K562 (cell line): ENCODE measurements at regions not wholly inside any gene's neighbourhood (a gene's known extent, or its start where the extent isn't known, plus 50 kb on each side); places are given as distances from the start of the nearest gene placed in this dataset.

ENCODE experiments used
- ATAC-seq: fragments of 200-7000 bp; cut with Tn5 transposase; 3 replicates; pipeline ENCODE4 v1.9.1; 2020; ENCODE audit warnings: moderate library complexity
- BruUV-seq: library from RNA; stranded (reverse); fragments of 400-500 nt; replicated peaks from 2 replicates; lab custom pipeline; 2021; lab: Mats Ljungman, UMichigan
- CTCF ChIA-PET: fragments of 300-600 bp; formaldehyde crosslinking; extraction: SDS; loops from one replicate; lab custom pipeline; 2021; ENCODE audit warnings: low intra/inter-chr PET ratio; lab: Yijun Ruan, JAX
- POLR2A ChIA-PET: fragments of 300-600, 350-650 bp; sonication (Branson Sonifier 250); formaldehyde crosslinking; extraction: SDS; loops from one replicate; lab custom pipeline; 2021; ENCODE audit warnings: antibody characterized with exemption, inconsistent platforms; lab: Yijun Ruan, JAX
- DNase-seq, 4 experiments: peaks; one replicate each; pipeline versions ENCODE4 v3.0.0 to v3.0.0-alpha.2; 2011 to 2018; ENCODE audit warnings: low spot score in 3 of 4, mixed read lengths in 3 of 4; ENCODE audit errors: extremely low read depth in 1 of 4
- FAIRE-seq: peaks from 2 replicates; lab custom pipeline; 2011; peaks lifted over from hg19 to GRCh38; lab: Jason Lieb, UNC
- H2AFZ ChIP-seq: 2 replicates; pipeline ENCODE4 v1.6.0; 2011; ENCODE audit warnings: low read depth, low read length, control low read depth, inconsistent platforms
- H3K27ac ChIP-seq: fragments of 200-600 bp; 3 replicates; pipeline ENCODE4 v1.8.0; 2011; ENCODE audit warnings: low read depth, mild to moderate bottlenecking, control low read depth, inconsistent platforms, low read length, moderate library complexity, mixed read lengths; ENCODE audit errors: extremely low read depth
- H3K27me3 ChIP-seq, 2 experiments: fragments of 300-600 bp in 1 of 2; 2 replicates in 1 of 2; 3 replicates in 1 of 2; pipeline versions ENCODE4 v1.6.0 to v1.8.0; 2011; ENCODE audit warnings: inconsistent platforms in 2 of 2, low read length in 2 of 2, mild to moderate bottlenecking in 1 of 2, mixed read lengths in 1 of 2, moderate library complexity in 1 of 2; ENCODE audit not compliant: control insufficient read depth in 2 of 2, insufficient read depth in 2 of 2
- H3K36me3 ChIP-seq: fragments of 300-600 bp; 3 replicates; pipeline ENCODE4 v1.8.0; 2011; ENCODE audit warnings: mild to moderate bottlenecking, low read length, inconsistent platforms; ENCODE audit not compliant: control insufficient read depth, insufficient read depth
- H3K4me1 ChIP-seq, 2 experiments: fragments of 200-600 bp in 1 of 2; replicated peaks in 1 of 2; 2 replicates in 1 of 2; 3 replicates in 1 of 2; pipeline versions ENCODE4 v1.5.1 to v1.8.0; 2011; ENCODE audit warnings: inconsistent platforms in 2 of 2, low read length in 2 of 2, mild to moderate bottlenecking in 1 of 2, mixed read lengths in 1 of 2, moderate library complexity in 1 of 2; ENCODE audit not compliant: control insufficient read depth in 2 of 2, insufficient read depth in 2 of 2
- H3K4me2 ChIP-seq: 2 replicates; pipeline ENCODE4 v1.6.1; 2011; ENCODE audit warnings: low read length, control low read depth, inconsistent platforms, mixed read lengths; ENCODE audit not compliant: insufficient read depth
- H3K4me3 ChIP-seq: fragments of 200-600 bp; sonication (generic), shearing (Covaris generic); 2 replicates; pipeline ENCODE4 v1.5.1; 2016; ENCODE audit warnings: control low read depth, inconsistent platforms
- H3K79me2 ChIP-seq: fragments of 200-600 bp; 3 replicates; pipeline ENCODE4 v1.8.0; 2011; ENCODE audit warnings: low read length, inconsistent platforms; ENCODE audit not compliant: control insufficient read depth, insufficient read depth
- H3K9ac ChIP-seq, 2 experiments: 2 replicates each; pipeline versions ENCODE4 v1.6.0 to v1.6.1; 2011; ENCODE audit warnings: low read depth in 2 of 2, low read length in 2 of 2, control low read depth in 1 of 2, inconsistent platforms in 1 of 2, mild to moderate bottlenecking in 1 of 2, mixed read lengths in 1 of 2; ENCODE audit not compliant: insufficient read depth in 1 of 2
- H3K9me1 ChIP-seq: one replicate; pipeline ENCODE4 v1.6.0; 2011; ENCODE audit warnings: inconsistent platforms, mild to moderate bottlenecking, low read length, moderate library complexity; ENCODE audit not compliant: control insufficient read depth, insufficient read depth
- H3K9me3 ChIP-seq: replicated peaks from 2 replicates; pipeline ENCODE4 v1.5.1; 2011; ENCODE audit warnings: low read depth, low read length, inconsistent platforms; ENCODE audit not compliant: control insufficient read depth, insufficient read depth
- H4K20me1 ChIP-seq: replicated peaks from 2 replicates; pipeline ENCODE4 v1.6.1; 2011; ENCODE audit warnings: low read length, inconsistent platforms, mixed read lengths; ENCODE audit not compliant: control insufficient read depth, insufficient read depth
- ELF1 ChIP-seq: fragments of 200-800 bp; sonication (Bioruptor generic); IDR thresholded peaks from 2 replicates; pipeline ENCODE4 v1.6.1; 2016; ENCODE audit warnings: missing genetic modification characterization, missing compliant biosample characterization
- ELF2 ChIP-seq: fragments of 250-450 bp; sonication (Bioruptor Pico); IDR thresholded peaks from 2 replicates; pipeline ENCODE4 v1.5.0; 2021; ENCODE audit warnings: mild to moderate bottlenecking
- LCOR ChIP-seq: sonication (generic); formaldehyde crosslinking; IDR thresholded peaks from 2 replicates; pipeline ENCODE4 v1.8.0; 2022; ENCODE audit warnings: mild to moderate bottlenecking, missing genetic modification reagents
- SIN3A ChIP-seq, 2 experiments: fragments of 150-350 bp in 1 of 2; IDR thresholded peaks; 2 replicates each; pipeline ENCODE4 v1.6.1; 2011 to 2016; ENCODE audit warnings: borderline replicate concordance in 2 of 2, low read depth in 2 of 2, low read length in 2 of 2, mild to moderate bottlenecking in 2 of 2, moderate library complexity in 2 of 2; ENCODE audit not compliant: control insufficient read depth in 1 of 2
- ZFP36 ChIP-seq: fragments of 150-350 bp; IDR thresholded peaks from 2 replicates; pipeline ENCODE4 v1.6.1; 2018; ENCODE audit warnings: low read length, low read depth; ENCODE audit not compliant: partially characterized antibody
- WGBS: fragments of 100-300 bp; shearing (Covaris generic); methylation state at CpG from one replicate; pipeline ENCODE4 v1.1.6; 2016; ENCODE audit warnings: low coverage, mixed read lengths; ENCODE audit not compliant: insufficient coverage; ENCODE audit errors: missing lambda C conversion rate; 5-methylcytosine and 5-hydroxymethylcytosine counted together
- in situ Hi-C: fragments of 300-500 bp; cut with MboI; formaldehyde crosslinking; loops from 4 replicates; pipeline ENCODE4 v1.15.0; 2018; ENCODE audit warnings: inconsistent platforms, mixed read lengths
- intact Hi-C: fragments of 100-400 bp; cut with micrococcal nuclease; formaldehyde crosslinking; loops from 2 replicates; pipeline ENCODE4 v1.14.2; 2022
- TF ChIP-seq, protein P1 (sequence below): IDR thresholded peaks from 2 replicates; pipeline ENCODE4 v1.6.1; 2011; ENCODE audit warnings: borderline replicate concordance, low read depth, mild to moderate bottlenecking, moderate library complexity, low read length; ENCODE audit not compliant: insufficient read depth, poor library complexity, severe bottlenecking
- TF ChIP-seq, protein P2 (sequence below): fragments of 250-450 bp; sonication (Bioruptor Pico); IDR thresholded peaks from 2 replicates; pipeline ENCODE4 v1.4.0; 2020; ENCODE audit warnings: mild to moderate bottlenecking, moderate library complexity
- TF ChIP-seq, protein P3 (sequence below), 2 experiments: fragments of 150-350 bp in 1 of 2; IDR thresholded peaks; 2 replicates each; pipeline ENCODE4 v1.6.1; 2012 to 2016; ENCODE audit warnings: low read depth in 2 of 2, low read length in 2 of 2, mild to moderate bottlenecking in 1 of 2, moderate library complexity in 1 of 2

DNA sequence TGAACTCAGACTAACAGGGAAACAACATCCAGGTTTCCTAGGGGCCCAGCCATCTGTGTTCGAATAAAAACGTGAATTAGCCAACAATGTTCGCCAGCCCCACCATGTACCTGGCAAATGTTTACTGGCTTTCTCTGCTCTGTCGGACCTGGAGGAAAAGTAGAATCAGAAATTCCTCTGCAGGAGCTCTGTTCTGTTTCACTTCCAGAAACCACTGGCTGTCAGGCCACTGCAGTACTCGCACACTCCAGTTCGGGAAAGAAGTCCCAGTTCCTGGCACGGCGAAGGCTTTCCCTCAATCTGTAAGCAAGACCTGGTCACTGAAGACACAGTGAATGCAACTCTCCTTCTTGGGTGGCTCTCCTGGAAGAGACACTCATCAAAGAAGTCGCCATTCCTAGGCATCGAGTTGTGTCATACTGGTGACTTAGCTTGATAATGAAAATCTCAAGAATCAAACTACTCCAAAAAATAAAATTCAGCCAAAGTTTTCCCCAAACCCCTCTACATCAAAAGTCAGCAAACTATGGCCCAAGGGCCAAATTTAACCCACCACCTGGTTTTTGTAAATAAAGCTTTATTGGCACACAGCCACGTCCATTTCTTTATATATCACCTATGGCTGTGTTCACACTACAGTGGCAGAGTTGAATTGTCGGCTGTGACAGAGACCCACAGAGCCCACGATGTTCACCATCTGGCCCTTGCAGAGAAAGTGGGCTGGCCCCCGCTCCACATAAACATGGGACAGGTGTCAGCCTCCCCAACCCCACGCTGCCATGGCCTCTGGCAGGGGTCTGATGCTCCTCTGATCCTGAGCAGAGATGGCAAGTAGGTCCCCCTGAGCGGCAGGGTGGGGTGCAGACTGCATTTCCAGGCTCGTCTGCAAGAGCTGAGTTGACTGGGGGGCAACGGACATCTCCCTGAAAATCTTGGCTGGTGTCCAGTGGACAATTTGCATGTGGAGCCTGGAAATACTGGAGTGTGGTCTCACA is 189.2 kb upstream of the DIO3 start (continued):
- TF ChIP-seq, protein P1, sequence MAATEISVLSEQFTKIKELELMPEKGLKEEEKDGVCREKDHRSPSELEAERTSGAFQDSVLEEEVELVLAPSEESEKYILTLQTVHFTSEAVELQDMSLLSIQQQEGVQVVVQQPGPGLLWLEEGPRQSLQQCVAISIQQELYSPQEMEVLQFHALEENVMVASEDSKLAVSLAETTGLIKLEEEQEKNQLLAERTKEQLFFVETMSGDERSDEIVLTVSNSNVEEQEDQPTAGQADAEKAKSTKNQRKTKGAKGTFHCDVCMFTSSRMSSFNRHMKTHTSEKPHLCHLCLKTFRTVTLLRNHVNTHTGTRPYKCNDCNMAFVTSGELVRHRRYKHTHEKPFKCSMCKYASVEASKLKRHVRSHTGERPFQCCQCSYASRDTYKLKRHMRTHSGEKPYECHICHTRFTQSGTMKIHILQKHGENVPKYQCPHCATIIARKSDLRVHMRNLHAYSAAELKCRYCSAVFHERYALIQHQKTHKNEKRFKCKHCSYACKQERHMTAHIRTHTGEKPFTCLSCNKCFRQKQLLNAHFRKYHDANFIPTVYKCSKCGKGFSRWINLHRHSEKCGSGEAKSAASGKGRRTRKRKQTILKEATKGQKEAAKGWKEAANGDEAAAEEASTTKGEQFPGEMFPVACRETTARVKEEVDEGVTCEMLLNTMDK = no peak

DNA sequence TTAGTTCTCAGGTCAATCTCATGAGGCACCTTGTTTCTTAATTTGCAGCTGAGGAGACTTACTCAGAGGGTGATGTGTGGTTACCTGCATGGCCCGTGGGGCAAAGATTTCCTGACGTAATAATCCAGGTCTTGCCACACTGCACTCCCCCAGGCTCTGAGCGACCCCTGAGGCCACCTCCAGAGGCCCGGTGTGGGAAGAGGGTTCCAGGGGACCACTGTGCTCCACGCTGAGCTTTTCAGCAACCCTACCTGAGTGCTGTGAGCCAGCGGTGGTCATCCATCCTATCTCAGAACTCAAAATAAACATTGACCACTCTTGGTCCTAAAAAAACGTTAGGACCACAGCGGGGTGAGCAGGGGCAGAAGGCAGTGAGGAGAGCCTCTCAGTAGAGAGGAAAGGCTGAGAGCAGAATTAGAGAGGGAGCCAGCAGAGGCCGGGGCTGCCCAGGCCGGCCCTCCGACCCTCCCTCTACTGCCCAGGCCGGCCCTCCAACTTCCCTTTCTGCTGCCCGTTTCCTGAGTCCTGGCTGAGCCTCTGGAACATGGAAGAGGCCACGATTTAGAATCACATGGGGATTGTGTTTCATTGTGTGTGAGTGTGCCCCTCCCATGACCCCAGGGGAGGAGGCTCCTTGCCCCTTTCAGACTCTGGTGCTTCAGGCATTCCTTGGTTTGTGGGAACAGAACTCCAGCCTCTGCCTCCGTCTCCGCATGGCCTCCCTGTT is 188.2 kb upstream of the DIO3 start:
- CTCF ChIA-PET = no interaction called here
- ATAC-seq (no peak), DNase-seq (no peak), FAIRE-seq (no peak)
- Histone ChIP-seq H3K4me1 (no peaks in the 10 kb centered on the region), H3K27me3 (peaks cover 14 to 68% of the 10 kb centered on the region in 2 experiments), H3K27ac (no peak overlapping the region), H3K36me3 (no peaks in the 10 kb centered on the region), H2AFZ (no peak overlapping the region), H4K20me1 (no peaks in the 10 kb centered on the region), H3K9me3 (no peaks in the 10 kb centered on the region), H3K4me2 (no peak overlapping the region), H3K9ac (no peak overlapping the region), H3K9me1 (no peaks in the 10 kb centered on the region), H3K4me3 (no peak overlapping the region), H3K79me2 (no peaks in the 10 kb centered on the region)
- POLR2A ChIA-PET = no interaction called here
- no TSS peak for BruUV-seq
- in situ Hi-C loops = no loop called here
- intact Hi-C loops = no loop called here
- WGBS = 1% methylated on average over 13 of the region's 16 CpGs
- TF ChIP-seq ELF2 = no peak
- TF ChIP-seq, protein P2, sequence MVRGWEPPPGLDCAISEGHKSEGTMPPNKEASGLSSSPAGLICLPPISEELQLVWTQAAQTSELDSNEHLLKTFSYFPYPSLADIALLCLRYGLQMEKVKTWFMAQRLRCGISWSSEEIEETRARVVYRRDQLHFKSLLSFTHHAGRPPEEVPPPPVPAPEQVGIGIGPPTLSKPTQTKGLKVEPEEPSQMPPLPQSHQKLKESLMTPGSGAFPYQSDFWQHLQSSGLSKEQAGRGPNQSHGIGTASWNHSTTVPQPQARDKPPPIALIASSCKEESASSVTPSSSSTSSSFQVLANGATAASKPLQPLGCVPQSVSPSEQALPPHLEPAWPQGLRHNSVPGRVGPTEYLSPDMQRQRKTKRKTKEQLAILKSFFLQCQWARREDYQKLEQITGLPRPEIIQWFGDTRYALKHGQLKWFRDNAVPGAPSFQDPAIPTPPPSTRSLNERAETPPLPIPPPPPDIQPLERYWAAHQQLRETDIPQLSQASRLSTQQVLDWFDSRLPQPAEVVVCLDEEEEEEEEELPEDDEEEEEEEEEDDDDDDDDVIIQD (CRISPR knock-in tag) = no peak
- TF ChIP-seq ELF1 (tag) = no peak
- TF ChIP-seq, protein P3, sequence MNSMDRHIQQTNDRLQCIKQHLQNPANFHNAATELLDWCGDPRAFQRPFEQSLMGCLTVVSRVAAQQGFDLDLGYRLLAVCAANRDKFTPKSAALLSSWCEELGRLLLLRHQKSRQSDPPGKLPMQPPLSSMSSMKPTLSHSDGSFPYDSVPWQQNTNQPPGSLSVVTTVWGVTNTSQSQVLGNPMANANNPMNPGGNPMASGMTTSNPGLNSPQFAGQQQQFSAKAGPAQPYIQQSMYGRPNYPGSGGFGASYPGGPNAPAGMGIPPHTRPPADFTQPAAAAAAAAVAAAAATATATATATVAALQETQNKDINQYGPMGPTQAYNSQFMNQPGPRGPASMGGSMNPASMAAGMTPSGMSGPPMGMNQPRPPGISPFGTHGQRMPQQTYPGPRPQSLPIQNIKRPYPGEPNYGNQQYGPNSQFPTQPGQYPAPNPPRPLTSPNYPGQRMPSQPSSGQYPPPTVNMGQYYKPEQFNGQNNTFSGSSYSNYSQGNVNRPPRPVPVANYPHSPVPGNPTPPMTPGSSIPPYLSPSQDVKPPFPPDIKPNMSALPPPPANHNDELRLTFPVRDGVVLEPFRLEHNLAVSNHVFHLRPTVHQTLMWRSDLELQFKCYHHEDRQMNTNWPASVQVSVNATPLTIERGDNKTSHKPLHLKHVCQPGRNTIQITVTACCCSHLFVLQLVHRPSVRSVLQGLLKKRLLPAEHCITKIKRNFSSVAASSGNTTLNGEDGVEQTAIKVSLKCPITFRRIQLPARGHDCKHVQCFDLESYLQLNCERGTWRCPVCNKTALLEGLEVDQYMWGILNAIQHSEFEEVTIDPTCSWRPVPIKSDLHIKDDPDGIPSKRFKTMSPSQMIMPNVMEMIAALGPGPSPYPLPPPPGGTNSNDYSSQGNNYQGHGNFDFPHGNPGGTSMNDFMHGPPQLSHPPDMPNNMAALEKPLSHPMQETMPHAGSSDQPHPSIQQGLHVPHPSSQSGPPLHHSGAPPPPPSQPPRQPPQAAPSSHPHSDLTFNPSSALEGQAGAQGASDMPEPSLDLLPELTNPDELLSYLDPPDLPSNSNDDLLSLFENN (IDR thresholded peaks at IDR 0.05; ENCODE audit: low read depth in 2 of 2, low read length in 2 of 2) = no peak
- no peak for TF ChIP-seq LCOR
- TF ChIP-seq ZFP36 = no peak
- no peak for TF ChIP-seq SIN3A (IDR thresholded peaks at IDR 0.05; ENCODE audit: borderline replicate concordance in 2 of 2, control insufficient read depth in 1 of 2, low read depth in 2 of 2, low read length in 2 of 2)
